HepG2 (cell line): ENCODE measurements at regions not wholly inside any gene's neighbourhood (a gene's known extent, or its start where the extent isn't known, plus 50 kb on each side); places are given as distances from the start of the nearest gene placed in this dataset.

ENCODE experiments used
- ATAC-seq: fragments of 200-7000 bp; cut with Tn5 transposase; 3 replicates; pipeline ENCODE4 v1.9.1; 2020; ENCODE audit warnings: mild to moderate bottlenecking, moderate library complexity
- BruUV-seq: library from RNA; stranded (reverse); fragments of 400-500 nt; replicated peaks from 2 replicates; lab custom pipeline; 2021; lab: Mats Ljungman, UMichigan
- CTCF ChIA-PET: fragments of 300-600 bp; formaldehyde crosslinking; extraction: SDS; loops from one replicate; lab custom pipeline; 2021; ENCODE audit warnings: low total read pairs, inconsistent platforms, low intra/inter-chr PET ratio; lab: Yijun Ruan, JAX
- POLR2A ChIA-PET: fragments of 350-600 bp; sonication (Branson Sonifier 250); formaldehyde crosslinking; loops from one replicate; lab custom pipeline; 2020; ENCODE audit warnings: antibody characterized with exemption, inconsistent platforms; lab: Yijun Ruan, JAX
- DNase-seq: peaks from one replicate; pipeline ENCODE4 v3.0.0-alpha.2; 2015; ENCODE audit warnings: low spot score
- FAIRE-seq: peaks from 3 replicates; lab custom pipeline; 2011; peaks lifted over from hg19 to GRCh38; lab: Jason Lieb, UNC
- H2AFZ ChIP-seq: one replicate; pipeline ENCODE4 v1.6.1; 2011; ENCODE audit warnings: low read length, inconsistent platforms
- H3K27ac ChIP-seq: fragments of 300-600 bp; 3 replicates; pipeline ENCODE4 v1.8.0; 2011; ENCODE audit warnings: mixed run types, mild to moderate bottlenecking, mixed read lengths, low read length, inconsistent platforms; ENCODE audit not compliant: insufficient read depth; ENCODE audit errors: extremely low read length
- H3K27me3 ChIP-seq, 2 experiments: fragments of 200-600 bp in 1 of 2; 2 replicates in 1 of 2; 3 replicates in 1 of 2; pipeline versions ENCODE4 v1.6.0 to v1.8.0; 2011; ENCODE audit warnings: low read length in 2 of 2, mild to moderate bottlenecking in 2 of 2, moderate library complexity in 2 of 2, inconsistent platforms in 1 of 2; ENCODE audit not compliant: insufficient read depth in 2 of 2, control insufficient read depth in 1 of 2
- H3K36me3 ChIP-seq, 2 experiments: fragments of 200-600 bp in 1 of 2; replicated peaks in 1 of 2; 2 replicates in 1 of 2; 3 replicates in 1 of 2; pipeline versions ENCODE4 v1.5.1 to v1.8.0; 2011; ENCODE audit warnings: low read length in 2 of 2, inconsistent platforms in 1 of 2; ENCODE audit not compliant: insufficient read depth in 2 of 2, control insufficient read depth in 1 of 2
- H3K4me1 ChIP-seq: 2 replicates; pipeline ENCODE4 v1.5.1; 2012; ENCODE audit warnings: low read length, inconsistent platforms; ENCODE audit not compliant: insufficient read depth
- H3K4me2 ChIP-seq: 2 replicates; pipeline ENCODE4 v1.6.0; 2011; ENCODE audit warnings: low read depth, low read length, inconsistent platforms
- H3K4me3 ChIP-seq, 3 experiments: fragments of 200-600 bp in 1 of 3; sonication (generic), shearing (Covaris generic) in 1 of 3; replicated peaks in 1 of 3; 2 replicates each; pipeline ENCODE4 v1.5.1; 2011 to 2016; ENCODE audit warnings: low read length in 3 of 3, inconsistent platforms in 2 of 3, low read depth in 2 of 3, mild to moderate bottlenecking in 2 of 3, control low read depth in 1 of 3, mixed read lengths in 1 of 3; ENCODE audit not compliant: insufficient read depth in 1 of 3
- H3K79me2 ChIP-seq: one replicate; pipeline ENCODE4 v1.6.1; 2011; ENCODE audit warnings: low read length, inconsistent platforms; ENCODE audit not compliant: insufficient read depth
- H3K9ac ChIP-seq: 2 replicates; pipeline ENCODE4 v1.6.0; 2011; ENCODE audit warnings: mild to moderate bottlenecking, low read depth, low read length, inconsistent platforms; ENCODE audit not compliant: insufficient read depth
- H3K9me3 ChIP-seq: 2 replicates; pipeline ENCODE4 v1.5.1; 2012; ENCODE audit warnings: mild to moderate bottlenecking, low read length
- H4K20me1 ChIP-seq: 2 replicates; pipeline ENCODE4 v1.6.0; 2011; ENCODE audit warnings: inconsistent platforms, mild to moderate bottlenecking, low read length, moderate library complexity; ENCODE audit not compliant: insufficient read depth
- AHR ChIP-seq: IDR thresholded peaks from 2 replicates; pipeline ENCODE4 v1.6.1; 2018; ENCODE audit warnings: missing genetic modification reagents, missing compliant biosample characterization
- ARID4A ChIP-seq: sonication (generic); formaldehyde crosslinking; IDR thresholded peaks from 2 replicates; pipeline ENCODE4 v1.5.0; 2020; ENCODE audit warnings: mild to moderate bottlenecking, missing genetic modification reagents, borderline replicate concordance
- BCL3 ChIP-seq: sonication (generic); formaldehyde crosslinking; IDR thresholded peaks from 2 replicates; pipeline ENCODE4 v1.5.1; 2020; ENCODE audit warnings: mild to moderate bottlenecking, missing genetic modification reagents, moderate library complexity
- HES4 ChIP-seq: sonication (generic); formaldehyde crosslinking; IDR thresholded peaks from 2 replicates; pipeline ENCODE4 v1.9.0; 2021; ENCODE audit warnings: mild to moderate bottlenecking, missing genetic modification reagents, borderline replicate concordance
- IRF1 ChIP-seq: sonication (generic); formaldehyde crosslinking; IDR thresholded peaks from 2 replicates; pipeline ENCODE4 v1.4.0; 2020; ENCODE audit warnings: low read depth, mild to moderate bottlenecking, missing genetic modification reagents
- KAT8 ChIP-seq: IDR thresholded peaks from 2 replicates; pipeline ENCODE4 v1.6.1; 2016; ENCODE audit warnings: missing genetic modification reagents, missing compliant biosample characterization
- KDM5A ChIP-seq: fragments of 200-600 bp; sonication (generic); IDR thresholded peaks from 2 replicates; pipeline ENCODE4 v1.7.0; 2018; ENCODE audit warnings: antibody characterized with exemption, mild to moderate bottlenecking, low read length, borderline replicate concordance
- KDM6A ChIP-seq: IDR thresholded peaks from 2 replicates; pipeline ENCODE4 v1.6.1; 2016; ENCODE audit warnings: low read depth
- KLF9 ChIP-seq: IDR thresholded peaks from 2 replicates; pipeline ENCODE4 v1.6.1; 2016; ENCODE audit warnings: low read depth
- MXI1 ChIP-seq: IDR thresholded peaks from 3 replicates; pipeline ENCODE4 v1.6.1; 2012; ENCODE audit warnings: low read depth, low read length, inconsistent platforms, borderline replicate concordance
- NR1H2 ChIP-seq: sonication (generic); formaldehyde crosslinking; IDR thresholded peaks from 2 replicates; pipeline ENCODE4 v1.8.1; 2022; ENCODE audit warnings: low read depth, missing genetic modification reagents, borderline replicate concordance
- RFXANK ChIP-seq: IDR thresholded peaks from 2 replicates; pipeline ENCODE4 v1.6.1; 2016
- TFAP4 ChIP-seq: sonication (generic); IDR thresholded peaks from 2 replicates; pipeline ENCODE4 v1.6.1; 2016; ENCODE audit warnings: low read depth, borderline replicate concordance
- ZKSCAN1 ChIP-seq: fragments of 150-350 bp; IDR thresholded peaks from 2 replicates; pipeline ENCODE4 v1.6.1; 2014; ENCODE audit warnings: low read length
- ZNF234 ChIP-seq: sonication (generic); formaldehyde crosslinking; conservative IDR thresholded peaks from 2 replicates; pipeline ENCODE4 v1.5.1; 2020; ENCODE audit warnings: mild to moderate bottlenecking, missing genetic modification reagents
- ZNF329 ChIP-seq: sonication (generic); formaldehyde crosslinking; IDR thresholded peaks from 2 replicates; pipeline ENCODE4 v1.9.0; 2021; ENCODE audit warnings: low read depth, mild to moderate bottlenecking, missing genetic modification reagents
- ZNF33A ChIP-seq: sonication (generic); formaldehyde crosslinking; IDR thresholded peaks from 2 replicates; pipeline ENCODE4 v1.5.1; 2020; ENCODE audit warnings: missing genetic modification reagents, mild to moderate bottlenecking, moderate library complexity, borderline replicate concordance
- ZNF546 ChIP-seq: sonication (generic); formaldehyde crosslinking; conservative IDR thresholded peaks from 2 replicates; pipeline ENCODE4 v1.8.1; 2023; ENCODE audit warnings: mild to moderate bottlenecking, missing genetic modification reagents
- ZNF567 ChIP-seq: sonication (generic); formaldehyde crosslinking; IDR thresholded peaks from 2 replicates; pipeline ENCODE4 v1.8.1; 2023; ENCODE audit warnings: mild to moderate bottlenecking, missing genetic modification reagents, borderline replicate concordance
- ZNF746 ChIP-seq: sonication (generic); formaldehyde crosslinking; IDR thresholded peaks from 2 replicates; pipeline ENCODE4 v1.8.0; 2022; ENCODE audit warnings: mild to moderate bottlenecking, missing genetic modification reagents
- in situ Hi-C: cut with HindIII; loops from 2 replicates; pipeline ENCODE4 v1.10.0; 2017; ENCODE audit warnings: low pct_unique_long_range_greater_than_20kb; ENCODE audit not compliant: extremely low pct_ligation_motif_present
- intact Hi-C: fragments of 100-400 bp; cut with micrococcal nuclease; formaldehyde crosslinking; loops from one replicate; pipeline ENCODE4 v1.10.0; 2022; ENCODE audit not compliant: unreplicated experiment

GRCh38 chr6:82494367-82494766, 130.8 kb downstream of the TPBG start:
- no TSS peak for BruUV-seq
- CTCF ChIA-PET = no interaction called here
- POLR2A ChIA-PET = no interaction called here
- Histone ChIP-seq H3K9ac (no peak overlapping the region), H3K27ac (no peak overlapping the region), H3K27me3 (no peaks in the 10 kb centered on the region), H3K4me2 (no peak overlapping the region), H3K9me3 (no peaks in the 10 kb centered on the region), H2AFZ (no peak overlapping the region), H4K20me1 (no peaks in the 10 kb centered on the region), H3K79me2 (no peaks in the 10 kb centered on the region), H3K4me1 (no peaks in the 10 kb centered on the region), H3K36me3 (no peaks in the 10 kb centered on the region), H3K4me3 (no peak overlapping the region)
- TF ChIP-seq RFXANK (no peak), KLF9 (CRISPR knock-in tag) (no peak), KDM6A (no peak), ZKSCAN1 (no peak), ZNF329 (no peak), ZNF546 (CRISPR knock-in tag) (no peak), ARID4A (CRISPR knock-in tag) (no peak), KDM5A (no peak), AHR (CRISPR knock-in tag) (no peak), KAT8 (no peak), HES4 (CRISPR knock-in tag) (no peak), NR1H2 (CRISPR knock-in tag) (no peak), ZNF567 (no peak), ZNF746 (CRISPR knock-in tag) (no peak), TFAP4 (no peak), ZNF234 (no peak), IRF1 (CRISPR knock-in tag) (no peak), MXI1 (no peak), BCL3 (no peak), ZNF33A (CRISPR knock-in tag) (no peak)
- FAIRE-seq (no peak), ATAC-seq (no peak), DNase-seq (no peak)
- intact Hi-C loops (loop anchor here (10.0 kb wide), 1 partner anchor 560 kb away; no protein-coding TSS in a partner anchor), in situ Hi-C loops (no loop called here)
